Upper lobe of left lung (tissue), 6 donors: ENCODE measurements at regions not wholly inside any gene's neighbourhood (a gene's known extent, or its start where the extent isn't known, plus 50 kb on each side); places are given as distances from the start of the nearest gene placed in this dataset.

ENCODE experiments used
- ATAC-seq, 2 donors: fragments of 200-7000 bp; cut with Tn5 transposase; one replicate each; pipeline ENCODE4 v1.9.1; 2022; ENCODE audit warnings: mild to moderate bottlenecking in 2 of 2, moderate library complexity in 2 of 2; ENCODE audit not compliant: low FRiP score in 2 of 2
- DNase-seq, 2 donors: peaks; one replicate each; pipeline ENCODE4 v3.0.0-alpha.2; 2019 to 2020
- H3K27ac ChIP-seq, 4 donors: fragments of 200-600 bp; sonication (generic); one replicate each; pipeline ENCODE4 v1.5.1; 2016 to 2019
- H3K27me3 ChIP-seq, 4 donors: fragments of 200-600 bp; sonication (generic); one replicate each; pipeline ENCODE4 v1.5.1; 2017 to 2019
- H3K36me3 ChIP-seq, 4 donors: fragments of 200-600 bp; sonication (generic); one replicate each; pipeline ENCODE4 v1.5.1; 2016 to 2019
- H3K4me1 ChIP-seq, 4 donors: fragments of 200-600 bp; sonication (generic); one replicate each; pipeline ENCODE4 v1.5.1; 2018 to 2019
- H3K4me3 ChIP-seq, 4 donors: fragments of 200-600 bp; sonication (generic); one replicate each; pipeline ENCODE4 v1.5.1; 2017 to 2019; ENCODE audit warnings: mild to moderate bottlenecking in 2 of 4, moderate library complexity in 1 of 4
- H3K9me3 ChIP-seq, 4 donors: fragments of 200-600 bp; sonication (generic); one replicate each; pipeline ENCODE4 v1.5.1; 2018 to 2019
- CTCF ChIP-seq, 6 experiments: fragments of 450-650 bp in 4 of 6; fragments of 200-600 bp in 2 of 6; sonication (generic) in 2 of 6; IDR thresholded peaks; one replicate each; pipeline ENCODE4 v1.5.1; 2016 to 2019; ENCODE audit warnings: antibody characterized with exemption in 6 of 6
- EP300 ChIP-seq, 4 donors: sonication (generic); formaldehyde crosslinking; IDR thresholded peaks; one replicate each; pipeline ENCODE4 v1.5.1; 2017; ENCODE audit warnings: antibody characterized with exemption in 4 of 4, control low read depth in 2 of 4
- POLR2A ChIP-seq, 4 donors: fragments of 450-650 bp; IDR thresholded peaks; one replicate each; pipeline ENCODE4 v1.5.1; 2016 to 2017; ENCODE audit warnings: antibody characterized with exemption in 4 of 4, mild to moderate bottlenecking in 2 of 4
- POLR2AphosphoS5 ChIP-seq, 2 donors: sonication (generic); formaldehyde crosslinking; IDR thresholded peaks; one replicate each; pipeline ENCODE4 v1.5.1; 2017; ENCODE audit warnings: antibody characterized with exemption in 2 of 2
- WGBS, 2 donors: methylation state at CpG; one replicate each; pipeline ENCODE4 v1.1.5; 2017 to 2018; 5-methylcytosine and 5-hydroxymethylcytosine counted together
- donor health status: DM: no; HTN: no; CAD: no; lungs with moderate emphysema.
- donor health status: DM: no; HTN: yes; CAD: no; lungs with severe emphysema.

- TF ChIP-seq POLR2A (IDR thresholded peaks at IDR 0.05) (no peak), EP300 (IDR thresholded peaks at IDR 0.05) (no peak), CTCF (IDR thresholded peaks at IDR 0.05) (no peak), POLR2AphosphoS5 (IDR thresholded peaks at IDR 0.05) (no peak)
- 87 to 88% methylated on average over 2 of the region's 2 CpGs for WGBS, 2 donors
- H3K36me3 ChIP-seq = no peaks in the 10 kb centered on the region
- no peak for DNase-seq
- H3K27ac ChIP-seq = no peak overlapping the region
- H3K4me1 ChIP-seq = no peaks in the 10 kb centered on the region
- H3K4me3 ChIP-seq = no peak overlapping the region
- H3K9me3 ChIP-seq = no peaks in the 10 kb centered on the region
- H3K27me3 ChIP-seq = no peaks in the 10 kb centered on the region
- ATAC-seq = no peak
Measured at GRCh38 chr3:117699058-117699457, 989.5 kb downstream of the TUSC7 start.

GRCh38 chr3:117700573-117701360 lies 991.2 kb downstream of the TUSC7 start:
- H3K27me3 ChIP-seq = no peaks in the 10 kb centered on the region
- no peak for TF ChIP-seq POLR2AphosphoS5 (IDR thresholded peaks at IDR 0.05)
- no peaks in the 10 kb centered on the region for H3K4me1 ChIP-seq
- H3K9me3 ChIP-seq = no peaks in the 10 kb centered on the region
- H3K4me3 ChIP-seq = no peak overlapping the region
- 73 to 83% methylated on average over 6 of the region's 6 CpGs for WGBS, 2 donors
- H3K36me3 ChIP-seq = no peaks in the 10 kb centered on the region
- no peak for DNase-seq
- H3K27ac ChIP-seq = no peak overlapping the region
- ATAC-seq = no peak

DNA sequence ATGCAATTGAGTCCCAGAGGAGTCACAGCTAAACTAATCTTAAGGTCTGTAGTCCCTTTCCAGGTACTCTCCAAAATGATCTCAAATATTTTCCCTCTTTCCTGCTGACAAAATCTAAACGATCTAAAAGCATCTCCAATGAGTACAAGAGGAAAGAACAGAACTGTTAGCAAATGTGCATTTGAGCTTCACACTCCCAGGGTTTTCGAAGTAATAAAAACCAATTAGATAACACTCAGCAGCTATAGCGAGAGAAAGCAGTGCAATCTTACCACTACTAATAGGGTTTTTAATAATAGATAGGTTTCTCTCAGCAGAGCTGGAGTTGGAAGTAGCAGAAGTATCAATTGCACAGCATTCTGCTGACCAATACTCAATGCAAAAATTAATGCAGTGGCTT lies 995.4 kb downstream of the TUSC7 start:
- H3K4me3 ChIP-seq = no peak overlapping the region
- no peaks in the 10 kb centered on the region for H3K27me3 ChIP-seq
- no peaks in the 10 kb centered on the region for H3K36me3 ChIP-seq
- TF ChIP-seq EP300 (IDR thresholded peaks at IDR 0.05) = no peak
- no peak for TF ChIP-seq POLR2AphosphoS5 (IDR thresholded peaks at IDR 0.05)
- TF ChIP-seq POLR2A (IDR thresholded peaks at IDR 0.05) = no peak
- TF ChIP-seq CTCF (IDR thresholded peaks at IDR 0.05) = no peak
- H3K9me3 ChIP-seq = no peaks in the 10 kb centered on the region
- H3K4me1 ChIP-seq = no peaks in the 10 kb centered on the region
- no peak for DNase-seq
- 73 to 82% methylated on average over 3 of the region's 3 CpGs for WGBS, 2 donors
- ATAC-seq = no peak
- H3K27ac ChIP-seq = no peak overlapping the region

DNA sequence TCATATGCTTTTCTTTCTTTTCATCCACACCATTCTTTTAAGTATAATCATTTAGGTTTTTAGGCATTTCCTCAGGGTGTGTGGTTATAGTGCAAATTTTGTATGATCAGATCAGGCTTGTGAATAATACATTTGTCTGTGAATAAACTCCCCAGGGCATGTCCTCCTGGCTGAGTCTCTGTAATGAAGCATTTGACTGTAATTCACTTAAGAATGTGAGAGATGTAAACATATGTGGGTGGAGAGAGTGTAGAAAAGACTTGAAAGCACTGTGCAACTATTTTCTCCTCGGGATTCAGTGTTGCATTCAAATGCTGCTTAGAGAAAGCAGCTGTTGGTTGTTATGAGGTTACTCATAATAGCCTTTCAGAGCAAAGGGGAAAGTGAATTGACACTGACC lies 996.5 kb downstream of the TUSC7 start:
- no peak overlapping the region for H3K27ac ChIP-seq
- no peak for TF ChIP-seq POLR2A (IDR thresholded peaks at IDR 0.05)
- DNase-seq = no peak
- H3K9me3 ChIP-seq = no peaks in the 10 kb centered on the region
- H3K4me3 ChIP-seq = no peak overlapping the region
- peak in 1 of 2 donors; percentile 33 for ATAC-seq
- H3K4me1 ChIP-seq = no peaks in the 10 kb centered on the region
- H3K27me3 ChIP-seq = no peaks in the 10 kb centered on the region
- 29% methylated on average over 1 of the region's 1 CpG for WGBS, 2 donors
- H3K36me3 ChIP-seq = no peaks in the 10 kb centered on the region

DNA sequence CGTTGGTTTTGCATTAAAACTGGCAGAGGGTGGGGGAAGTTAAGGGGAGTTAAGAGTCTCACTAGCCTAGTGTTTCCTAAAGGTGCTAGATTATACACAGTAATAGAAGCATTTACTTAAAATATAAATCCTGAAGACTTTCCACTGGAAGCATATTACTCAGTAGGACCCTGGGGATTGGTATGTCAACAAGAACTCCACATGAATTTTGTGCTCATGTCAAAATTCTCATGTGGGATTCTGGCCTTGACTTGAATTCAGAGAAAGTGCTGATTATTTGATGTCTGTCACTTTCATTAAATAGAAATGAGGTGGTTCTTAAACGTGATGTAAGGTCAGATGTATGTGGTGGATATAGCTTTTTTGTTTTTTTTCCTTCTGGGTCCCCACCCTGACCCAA lies 997.2 kb downstream of the TUSC7 start:
- WGBS, 2 donors = 70 to 76% methylated on average over 2 of the region's 2 CpGs
- TF ChIP-seq POLR2AphosphoS5 (IDR thresholded peaks at IDR 0.05) (no peak), EP300 (IDR thresholded peaks at IDR 0.05) (no peak), POLR2A (IDR thresholded peaks at IDR 0.05) (no peak), CTCF (IDR thresholded peaks at IDR 0.05) (no peak)
- no peaks in the 10 kb centered on the region for H3K27me3 ChIP-seq
- H3K9me3 ChIP-seq = no peaks in the 10 kb centered on the region
- H3K36me3 ChIP-seq = no peaks in the 10 kb centered on the region
- DNase-seq = no peak
- H3K4me1 ChIP-seq = no peaks in the 10 kb centered on the region
- no peak overlapping the region for H3K27ac ChIP-seq
- no peak overlapping the region for H3K4me3 ChIP-seq
- ATAC-seq = no peak

DNA sequence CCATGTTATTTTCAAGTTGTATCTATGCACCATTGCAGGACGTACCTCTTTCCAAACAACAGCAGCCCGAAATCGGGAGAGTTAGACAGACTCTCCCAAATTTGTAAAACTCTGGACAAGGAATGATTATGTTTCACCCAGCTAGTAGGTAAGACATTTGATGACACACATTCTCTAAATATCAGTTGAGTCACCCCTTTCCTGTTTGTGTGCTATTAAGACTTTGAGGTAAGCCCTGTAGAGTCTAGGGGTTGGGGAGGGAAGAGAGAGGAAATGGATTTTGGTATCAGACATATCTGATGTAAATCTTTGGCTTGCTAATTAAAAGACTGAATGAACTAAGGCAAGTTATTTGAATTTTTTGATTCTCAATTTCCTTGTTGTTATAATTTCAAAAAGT lies 999.0 kb downstream of the TUSC7 start:
- ATAC-seq (no peak), DNase-seq (no peak)
- H3K4me3 ChIP-seq = no peak overlapping the region
- no peaks in the 10 kb centered on the region for H3K4me1 ChIP-seq
- H3K9me3 ChIP-seq = no peaks in the 10 kb centered on the region
- 89 to 93% methylated on average over 3 of the region's 3 CpGs for WGBS, 2 donors
- TF ChIP-seq CTCF (IDR thresholded peaks at IDR 0.05) = no peak
- no peak for TF ChIP-seq EP300 (IDR thresholded peaks at IDR 0.05)
- no peak for TF ChIP-seq POLR2A (IDR thresholded peaks at IDR 0.05)
- TF ChIP-seq POLR2AphosphoS5 (IDR thresholded peaks at IDR 0.05) = no peak
- no peaks in the 10 kb centered on the region for H3K36me3 ChIP-seq
- no peaks in the 10 kb centered on the region for H3K27me3 ChIP-seq
- no peak overlapping the region for H3K27ac ChIP-seq
